GM12891 (cell line): ENCODE measurements at regions not wholly inside any gene's neighbourhood (a gene's known extent, or its start where the extent isn't known, plus 50 kb on each side); places are given as distances from the start of the nearest gene placed in this dataset.

Experiments used
- DNase-seq: peaks from one replicate; pipeline ENCODE4 v3.0.0; 2011; ENCODE audit warnings: low spot score; ENCODE audit not compliant: insufficient read length
- FAIRE-seq: peaks from 2 replicates; lab custom pipeline; 2011; peaks lifted over from hg19 to GRCh38; lab: Jason Lieb, UNC
- PAX5 ChIP-seq: IDR thresholded peaks from 2 replicates; pipeline ENCODE4 v1.6.1; 2011; ENCODE audit warnings: low read length, moderate library complexity, mild to moderate bottlenecking; ENCODE audit not compliant: insufficient read depth, severe bottlenecking
- POLR2A ChIP-seq: IDR thresholded peaks from 2 replicates; pipeline ENCODE4 v1.6.1; 2011; ENCODE audit warnings: low read depth, low read length, control low read depth
- POLR2AphosphoS5 ChIP-seq: IDR thresholded peaks from 2 replicates; pipeline ENCODE4 v1.6.1; 2011; ENCODE audit warnings: low read depth, low read length, control low read depth
- POU2F2 ChIP-seq: IDR thresholded peaks from 2 replicates; pipeline ENCODE4 v1.6.1; 2011; ENCODE audit warnings: low read depth, mild to moderate bottlenecking, control low read depth, low read length, moderate library complexity
- SPI1 ChIP-seq: IDR thresholded peaks from 2 replicates; pipeline ENCODE4 v1.6.1; 2011; ENCODE audit warnings: low read depth, low read length, control low read depth
- TAF1 ChIP-seq: IDR thresholded peaks from 2 replicates; pipeline ENCODE4 v1.6.1; 2011; ENCODE audit warnings: low read depth, low read length, control low read depth

GRCh38 chr5:158436271-158437065 is 577.5 kb upstream of the CLINT1 start:
- peak; percentile 57 for FAIRE-seq
- no peak for TF ChIP-seq TAF1
- peak; percentile 29; the same call in 1 of the 2 replicates for TF ChIP-seq SPI1
- no peak for TF ChIP-seq PAX5
- no peak for DNase-seq

DNA sequence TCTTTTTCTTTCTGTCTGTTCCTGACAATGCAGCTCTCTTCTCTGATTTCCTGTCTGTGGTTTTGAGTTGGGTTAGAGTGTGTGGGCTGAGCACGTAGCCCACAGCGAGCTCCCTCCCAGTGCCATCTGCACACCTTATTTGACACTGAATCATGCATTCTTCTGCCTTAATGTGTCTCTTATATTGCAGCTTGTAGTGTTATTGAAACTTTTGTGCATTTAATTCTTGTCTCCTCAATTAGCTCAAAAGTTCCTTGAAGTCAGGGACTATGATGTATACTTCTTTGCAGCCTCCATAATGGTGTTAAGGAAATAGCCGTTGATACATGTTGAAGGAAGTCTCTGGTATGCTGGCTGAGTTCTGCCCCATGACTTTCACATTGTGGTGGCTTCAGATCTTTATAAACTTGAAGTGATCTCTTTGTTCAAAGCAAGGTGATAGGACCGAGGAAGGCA is 576.2 kb upstream of the CLINT1 start:
- DNase-seq (no peak), FAIRE-seq (peak; percentile 95)
- TF ChIP-seq POU2F2 (0 out of 2 replicates have a peak, but pooled peaks have one; percentile 31), PAX5 (no peak)

DNA sequence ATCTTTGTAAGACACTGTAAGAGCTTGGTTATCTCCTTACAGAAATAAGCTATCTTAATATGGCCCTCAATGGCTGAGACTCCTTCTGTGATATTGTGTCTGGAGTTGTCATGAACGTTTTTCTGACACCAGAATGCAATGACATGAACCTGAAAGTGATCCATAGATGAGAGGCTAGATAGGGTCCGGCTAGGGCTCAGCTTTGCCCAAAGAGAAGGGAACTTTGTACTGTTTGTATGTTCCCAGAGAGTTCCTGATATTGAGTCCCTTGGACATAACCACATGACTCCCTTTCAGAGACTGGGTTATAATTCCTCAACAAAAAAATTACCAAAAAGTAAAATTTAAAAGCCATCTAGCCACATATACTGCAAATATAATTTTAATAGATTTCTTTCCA is 575.8 kb upstream of the CLINT1 start:
- FAIRE-seq (no peak), DNase-seq (no peak)
- TF ChIP-seq SPI1 (no peak), POLR2AphosphoS5 (no peak), TAF1 (no peak), PAX5 (no peak), POU2F2 (no peak), POLR2A (no peak)

DNA sequence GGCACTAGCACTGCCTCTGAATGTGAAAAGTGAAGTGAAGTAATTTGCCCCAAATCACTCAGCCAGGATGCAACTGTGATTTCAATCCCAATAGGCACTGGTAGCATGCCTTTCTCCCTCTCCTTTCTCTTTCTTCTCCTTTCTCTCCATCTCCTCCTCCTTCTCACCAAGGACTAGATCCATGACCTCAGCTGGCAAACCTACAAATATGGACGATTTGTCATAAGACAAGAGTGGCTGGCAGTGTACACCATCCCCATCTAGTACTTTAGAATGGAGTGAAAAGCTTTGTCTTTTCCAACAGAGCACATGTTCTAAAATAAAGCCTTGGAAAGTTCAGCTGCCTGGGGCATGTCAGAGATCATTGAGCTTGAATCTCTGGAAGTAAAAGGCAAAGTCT is 574.7 kb upstream of the CLINT1 start:
- FAIRE-seq (no peak), DNase-seq (no peak)
- TF ChIP-seq TAF1 (no peak), POLR2A (no peak), POLR2AphosphoS5 (no peak)

DNA sequence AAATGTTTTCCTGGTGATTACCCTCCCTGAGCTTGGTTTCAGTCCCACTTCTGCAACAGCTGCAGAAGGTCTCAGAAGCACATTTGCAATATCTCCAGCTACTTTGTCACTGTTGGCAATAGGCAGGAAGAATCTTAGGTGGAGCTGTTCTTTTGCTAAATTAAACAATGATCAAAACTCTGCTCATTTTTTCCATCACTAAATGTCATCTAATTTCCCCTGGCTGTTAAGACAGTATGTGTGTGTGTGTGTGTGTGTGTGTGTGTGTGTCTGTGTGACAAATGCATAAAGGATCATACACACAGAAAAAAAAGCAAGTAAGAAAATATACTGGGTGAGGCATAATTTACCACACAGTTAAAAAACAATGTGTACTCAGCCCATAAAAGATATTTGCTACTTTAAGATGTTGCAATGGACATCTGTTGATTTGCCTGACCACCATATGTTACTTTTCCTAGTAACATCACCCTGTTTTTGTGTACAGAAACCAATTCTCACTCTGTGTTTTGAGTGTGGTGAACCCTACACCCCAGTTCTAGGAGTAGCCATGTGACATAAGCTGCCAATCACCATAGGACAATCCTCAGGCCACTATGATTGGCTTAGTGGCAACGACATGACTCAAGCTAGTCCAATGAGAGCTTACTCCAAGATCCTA is 572.6 kb upstream of the CLINT1 start:
- DNase-seq (no peak), FAIRE-seq (peak; percentile 94)
- no peak for TF ChIP-seq POU2F2
- TF ChIP-seq SPI1, result peak; percentile 77
- TF ChIP-seq POLR2A, result no peak

DNA sequence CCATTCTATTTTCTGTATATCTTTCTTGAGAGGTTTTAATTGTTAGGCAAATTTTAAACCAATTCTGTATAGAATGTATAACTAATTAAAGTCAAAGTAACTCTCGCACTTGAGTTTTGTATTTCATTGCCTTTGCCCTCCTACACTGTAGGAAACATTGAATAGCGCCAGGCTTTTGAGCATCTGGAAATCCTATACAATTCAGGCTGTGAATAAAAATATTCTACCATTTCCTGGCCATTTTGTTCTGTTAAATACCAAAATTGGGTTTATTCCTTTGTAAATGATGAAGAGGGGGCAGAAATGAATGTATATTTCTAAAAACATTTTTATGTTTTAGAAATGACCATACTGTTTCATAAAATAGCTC is 571.8 kb upstream of the CLINT1 start:
- TF ChIP-seq POLR2AphosphoS5 (no peak), SPI1 (no peak), POLR2A (no peak), PAX5 (no peak), POU2F2 (no peak), TAF1 (no peak)
- FAIRE-seq (no peak), DNase-seq (no peak)

GRCh38 chr5:158430166-158430797 is 571.3 kb upstream of the CLINT1 start:
- DNase-seq (no peak), FAIRE-seq (peak; percentile 72)
- TF ChIP-seq SPI1 (no peak), TAF1 (no peak), POLR2AphosphoS5 (no peak), POLR2A (no peak), POU2F2 (no peak), PAX5 (no peak)

GRCh38 chr5:158429564-158429963 is 570.6 kb upstream of the CLINT1 start:
- FAIRE-seq, result peak; percentile 35
- no peak for DNase-seq
- TF ChIP-seq POLR2A, result no peak

DNA sequence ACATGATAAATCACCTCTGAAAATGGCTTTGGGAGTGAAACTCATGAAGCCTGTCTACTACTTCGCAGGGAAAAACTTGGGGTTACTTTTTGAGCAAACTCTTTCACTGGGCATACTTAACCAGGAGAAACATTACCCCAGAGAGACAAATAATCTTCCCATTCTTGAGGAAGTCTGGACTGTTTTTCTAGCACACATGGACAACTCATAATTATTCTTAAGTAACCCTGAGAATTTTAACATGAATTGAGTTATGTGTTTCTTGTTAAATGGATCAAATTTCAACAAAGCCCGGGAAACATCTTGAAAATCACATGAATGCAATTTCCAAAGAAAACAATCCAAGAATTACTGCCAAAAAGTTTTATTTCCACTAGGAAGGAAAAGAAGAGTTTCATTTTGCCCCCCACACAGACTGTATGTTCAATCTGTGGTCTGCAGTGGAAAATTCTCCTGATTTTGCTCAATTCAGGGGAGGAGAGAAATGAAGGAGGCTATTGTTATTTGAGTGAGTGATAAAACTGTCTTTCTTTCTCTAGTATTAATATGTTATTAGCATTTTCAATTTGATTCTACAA is 564.8 kb upstream of the CLINT1 start:
- FAIRE-seq, result no peak
- DNase-seq, result no peak
- TF ChIP-seq POLR2AphosphoS5 (no peak), TAF1 (no peak)

GRCh38 chr5:158422653-158423515 is 563.9 kb upstream of the CLINT1 start:
- no peak for DNase-seq
- TF ChIP-seq PAX5 (no peak), POLR2AphosphoS5 (no peak), POLR2A (no peak)
- no peak for FAIRE-seq
